Activated naive CD8-positive, alpha-beta T cell treated with anti-CD3 and anti-CD28 coated beads for 36 hours (primary cell): ENCODE measurements at regions not wholly inside any gene's neighbourhood (a gene's known extent, or its start where the extent isn't known, plus 50 kb on each side); places are given as distances from the start of the nearest gene placed in this dataset.
"Not testable (repeated sequence)": the region's sequence is repeated elsewhere in the genome, so short reads cannot be mapped to it uniquely, and the experiment has no call there.

Experiments used
- DNase-seq: peaks from one replicate; pipeline ENCODE4 v3.0.0; 2021
- H3K27ac Mint-ChIP-seq: one replicate; pipeline ENCODE4 v1.8.0; 2022; ENCODE audit warnings: mild to moderate bottlenecking, moderate library complexity, mixed read lengths
- H3K27me3 Mint-ChIP-seq: one replicate; pipeline ENCODE4 v1.8.0; 2022; ENCODE audit warnings: mild to moderate bottlenecking, mixed read lengths
- H3K36me3 Mint-ChIP-seq: one replicate; pipeline ENCODE4 v1.8.0; 2021; ENCODE audit warnings: mild to moderate bottlenecking, mixed read lengths
- H3K4me1 Mint-ChIP-seq: one replicate; pipeline ENCODE4 v1.8.0; 2021; ENCODE audit warnings: mixed read lengths
- H3K4me3 Mint-ChIP-seq: one replicate; pipeline ENCODE4 v1.8.0; 2022; ENCODE audit warnings: mild to moderate bottlenecking, moderate library complexity, mixed read lengths
- H3K9me3 Mint-ChIP-seq: one replicate; pipeline ENCODE4 v1.8.0; 2022; ENCODE audit warnings: mixed read lengths

DNA sequence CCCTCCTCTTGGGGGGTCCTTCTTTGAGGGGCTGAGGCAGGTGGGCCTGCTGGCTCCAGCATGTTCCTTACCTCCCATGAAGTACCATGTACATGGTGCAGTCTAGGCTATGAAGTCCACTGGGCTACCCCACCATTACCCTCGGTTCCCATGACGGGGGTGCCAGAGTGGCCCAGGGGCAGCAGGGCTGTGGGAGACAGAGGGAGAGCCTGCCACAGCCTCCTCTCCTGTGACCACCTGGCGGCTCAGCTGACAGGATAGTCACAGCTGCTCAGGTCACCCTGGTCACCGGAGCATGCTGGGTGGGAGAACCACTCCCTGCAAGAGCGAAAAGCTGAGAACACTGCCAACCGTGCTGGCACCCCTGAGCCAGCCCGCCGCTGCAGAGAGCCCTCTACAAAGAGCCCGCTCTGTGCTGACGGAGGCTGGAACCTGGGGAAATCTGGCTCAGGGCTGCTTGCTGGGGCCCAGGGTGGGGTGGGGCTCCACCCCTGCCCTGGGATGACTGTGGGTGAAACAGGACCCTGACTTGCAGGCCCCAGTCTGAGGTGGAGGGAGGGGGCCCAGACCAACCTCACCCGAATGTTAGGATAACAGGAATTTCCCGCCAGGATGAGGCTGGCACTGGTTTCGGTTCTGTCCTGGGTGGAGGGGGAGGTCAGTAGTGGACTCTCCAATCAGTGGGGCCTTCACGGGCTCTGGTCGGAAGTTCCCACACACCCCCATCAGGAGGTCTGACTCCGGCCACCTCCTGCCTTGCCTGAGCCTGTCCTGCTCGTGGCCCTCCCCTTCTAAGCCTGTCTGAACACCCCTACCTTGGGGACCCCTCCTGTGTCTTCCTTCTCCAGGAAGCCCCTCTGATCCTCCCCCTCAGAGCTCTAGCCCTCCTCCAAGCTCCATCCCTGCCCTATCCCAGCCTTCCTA lies 76.0 kb upstream of the GOLGA6L4 start:
- H3K27me3 Mint-ChIP-seq, H3K4me1 Mint-ChIP-seq, H3K4me3 Mint-ChIP-seq, H3K27ac Mint-ChIP-seq, DNase-seq, H3K36me3 Mint-ChIP-seq, H3K9me3 Mint-ChIP-seq: not testable (repeated sequence)

DNA sequence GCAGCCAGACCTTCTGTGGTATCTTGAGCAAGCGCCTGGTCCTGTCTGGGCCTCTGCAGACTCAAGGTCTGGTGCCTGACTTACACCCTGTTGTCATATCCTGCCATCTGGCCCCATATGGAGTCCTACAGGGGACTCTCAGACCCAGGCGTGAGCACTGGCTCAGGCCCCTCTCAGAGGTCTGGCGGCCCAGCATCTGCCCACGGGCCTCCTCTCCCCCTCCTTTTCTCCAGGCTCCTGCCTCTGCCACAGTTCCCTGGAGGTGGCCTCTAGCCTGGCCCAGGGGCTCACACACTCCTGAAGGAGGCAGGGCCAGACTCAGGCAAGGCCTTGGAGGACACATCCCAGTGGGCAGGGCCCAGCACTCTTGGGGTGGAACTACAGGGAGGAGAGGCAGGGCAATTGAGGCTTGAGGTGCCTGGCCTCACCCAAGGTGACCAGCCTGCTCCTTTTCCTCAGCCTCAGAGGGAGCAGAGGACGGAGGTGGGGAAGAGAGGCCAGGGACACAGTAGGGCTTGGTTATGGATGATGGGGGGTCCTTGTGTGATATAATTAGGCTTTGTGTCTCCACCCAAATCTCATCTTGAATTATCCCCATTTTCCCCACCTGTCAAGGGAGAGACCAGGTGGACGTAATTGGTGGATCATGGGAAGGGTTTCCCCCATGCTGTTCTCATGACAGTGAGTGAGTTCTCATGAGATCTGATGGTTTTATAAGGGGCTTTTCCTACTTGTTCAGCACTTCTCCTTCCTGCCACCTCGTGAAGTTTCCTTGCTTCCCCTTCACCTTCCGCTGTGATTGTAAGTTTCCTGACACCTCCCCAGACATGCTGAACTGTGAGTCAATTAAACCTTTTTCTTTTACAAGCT lies 70.9 kb upstream of the GOLGA6L4 start:
- not testable (repeated sequence) for H3K9me3 Mint-ChIP-seq, H3K4me3 Mint-ChIP-seq, H3K27ac Mint-ChIP-seq, DNase-seq, H3K4me1 Mint-ChIP-seq, H3K36me3 Mint-ChIP-seq, H3K27me3 Mint-ChIP-seq

DNA sequence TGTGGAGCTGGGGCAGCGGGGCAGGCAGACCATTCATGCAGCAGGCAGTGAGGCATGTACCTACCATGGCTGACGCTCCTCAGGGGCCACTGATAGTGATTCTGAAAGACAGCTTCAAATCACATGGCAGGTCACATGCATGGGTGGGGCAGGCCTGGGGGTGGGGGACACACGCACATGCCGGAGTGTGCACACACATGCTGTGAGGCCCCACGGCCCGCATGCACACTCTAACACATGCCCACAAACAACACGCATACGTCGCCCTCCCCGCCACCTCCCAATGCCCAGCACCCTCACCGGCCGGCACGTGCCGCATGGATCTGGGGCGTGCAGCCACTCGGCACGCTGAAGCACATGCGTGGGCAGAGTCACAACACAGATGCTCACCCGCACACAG lies 65.5 kb upstream of the GOLGA6L4 start:
- not testable (repeated sequence) for H3K27ac Mint-ChIP-seq, H3K27me3 Mint-ChIP-seq, H3K9me3 Mint-ChIP-seq

GRCh38 chr15:84173231-84173610 lies 62.4 kb upstream of the GOLGA6L4 start:
- not testable (repeated sequence) for H3K4me3 Mint-ChIP-seq, H3K36me3 Mint-ChIP-seq, H3K4me1 Mint-ChIP-seq, DNase-seq, H3K9me3 Mint-ChIP-seq, H3K27me3 Mint-ChIP-seq, H3K27ac Mint-ChIP-seq

More for the DNA sequence above, 65.5 kb upstream of the GOLGA6L4 start:
- H3K36me3 Mint-ChIP-seq, H3K4me3 Mint-ChIP-seq, H3K4me1 Mint-ChIP-seq, DNase-seq: not testable (repeated sequence)
